Left ventricle myocardium inferior (tissue), 1 donor: ENCODE measurements at regions not wholly inside any gene's neighbourhood (a gene's known extent, or its start where the extent isn't known, plus 50 kb on each side); places are given as distances from the start of the nearest gene placed in this dataset.

Source experiments
- DNase-seq: peaks from one replicate; pipeline ENCODE4 v3.0.0-alpha.2; 2020
- H3K27ac ChIP-seq: fragments of 200-600 bp; replicated peaks from 2 replicates; pipeline ENCODE4 v1.8.0; 2021
- H3K27me3 ChIP-seq: fragments of 200-600 bp; 2 replicates; pipeline ENCODE4 v1.8.0; 2021; ENCODE audit warnings: low read depth
- H3K36me3 ChIP-seq: fragments of 200-600 bp; 2 replicates; pipeline ENCODE4 v1.8.0; 2021
- H3K4me1 ChIP-seq: fragments of 200-600 bp; 2 replicates; pipeline ENCODE4 v1.8.0; 2021
- H3K4me3 ChIP-seq: fragments of 200-600 bp; 2 replicates; pipeline ENCODE4 v1.8.0; 2021; ENCODE audit warnings: mild to moderate bottlenecking, moderate library complexity
- H3K9me3 ChIP-seq: fragments of 200-600 bp; replicated peaks from 2 replicates; pipeline ENCODE4 v1.8.0; 2021
- CTCF ChIP-seq: fragments of 200-600 bp; IDR thresholded peaks from 2 replicates; pipeline ENCODE4 v1.8.0; 2021; ENCODE audit warnings: antibody characterized with exemption, mild to moderate bottlenecking, borderline replicate concordance
- intact Hi-C: fragments of 100-400 bp; cut with micrococcal nuclease; formaldehyde crosslinking; loops from one replicate; pipeline ENCODE4 v1.11.0; 2022
- donor health status: DM: no; HTN: yes; CAD: no; lungs with severe emphysema.

GRCh38 chr1:56194701-56195300 is 384.6 kb downstream of the PLPP3 start:
- H3K4me1 ChIP-seq: peaks cover 54% of the 10 kb centered on the region
- no peaks in the 10 kb centered on the region for H3K9me3 ChIP-seq
- H3K27ac ChIP-seq: no peak overlapping the region
- H3K27me3 ChIP-seq: no peaks in the 10 kb centered on the region
- no peak for TF ChIP-seq CTCF
- intact Hi-C loops: loop anchor here (5.0 to 10.0 kb wide), 2 partner anchors 98 to 380 kb away; partner anchors contain the start of gene PLPP3
- H3K4me3 ChIP-seq: no peak overlapping the region
- DNase-seq: no peak
- H3K36me3 ChIP-seq: no peaks in the 10 kb centered on the region

- Histone ChIP-seq H3K27ac (no peak overlapping the region), H3K4me1 (peaks cover 54% of the 10 kb centered on the region), H3K36me3 (no peaks in the 10 kb centered on the region), H3K9me3 (no peaks in the 10 kb centered on the region), H3K4me3 (no peak overlapping the region), H3K27me3 (no peaks in the 10 kb centered on the region)
- intact Hi-C loops: loop anchor here (10.0 kb wide), 1 partner anchor 381 kb away; the partner anchor contains the start of gene PLPP3
- TF ChIP-seq CTCF: no peak
- no peak for DNase-seq
These were observed 385.7 kb downstream of the PLPP3 start for GRCh38 chr1:56193656-56194055.

GRCh38 chr1:56191369-56191768 is 388.0 kb downstream of the PLPP3 start:
- Histone ChIP-seq H3K27ac (no peak overlapping the region), H3K4me3 (no peak overlapping the region), H3K27me3 (no peaks in the 10 kb centered on the region), H3K36me3 (no peaks in the 10 kb centered on the region), H3K9me3 (no peaks in the 10 kb centered on the region), H3K4me1 (peaks cover 32% of the 10 kb centered on the region)
- no peak for DNase-seq
- TF ChIP-seq CTCF: no peak
- intact Hi-C loops: loop anchor here (10.0 kb wide), 1 partner anchor 383 kb away; the partner anchor contains the start of gene PLPP3

GRCh38 chr1:56190806-56191365 is 388.5 kb downstream of the PLPP3 start:
- H3K9me3 ChIP-seq: no peaks in the 10 kb centered on the region
- intact Hi-C loops: loop anchor here (10.0 kb wide), 1 partner anchor 384 kb away; the partner anchor contains the start of gene PLPP3
- no peak overlapping the region for H3K27ac ChIP-seq
- H3K27me3 ChIP-seq: no peaks in the 10 kb centered on the region
- no peaks in the 10 kb centered on the region for H3K36me3 ChIP-seq
- no peak for TF ChIP-seq CTCF
- peaks cover 27% of the 10 kb centered on the region for H3K4me1 ChIP-seq
- no peak overlapping the region for H3K4me3 ChIP-seq
- DNase-seq: no peak

GRCh38 chr1:56189946-56190805 is 389.2 kb downstream of the PLPP3 start:
- no peak for DNase-seq
- Histone ChIP-seq H3K4me1 (peaks cover 26% of the 10 kb centered on the region), H3K36me3 (no peaks in the 10 kb centered on the region), H3K4me3 (no peak overlapping the region), H3K27ac (peak overlapping the region; percentile 71), H3K27me3 (no peaks in the 10 kb centered on the region), H3K9me3 (no peaks in the 10 kb centered on the region)
- TF ChIP-seq CTCF: peak; percentile 63
- intact Hi-C loops: loop anchor here (10.0 kb wide), 1 partner anchor 385 kb away; the partner anchor contains the start of gene PLPP3
